Liver (tissue), 8 donors: ENCODE measurements at regions not wholly inside any gene's neighbourhood (a gene's known extent, or its start where the extent isn't known, plus 50 kb on each side); places are given as distances from the start of the nearest gene placed in this dataset.

ENCODE experiments used
- DNase-seq: peaks from one replicate; pipeline ENCODE4 v3.0.0-alpha.2; 2017; ENCODE audit warnings: low spot score
- H3K27ac ChIP-seq, 2 donors: one replicate each; pipeline ENCODE4 v1.7.0; 2013; ENCODE audit warnings: inconsistent platforms in 2 of 2, low read length in 2 of 2, control low read depth in 1 of 2, low read depth in 1 of 2, mild to moderate bottlenecking in 1 of 2
- H3K27me3 ChIP-seq, 4 donors: one replicate each; pipeline versions ENCODE4 v1.6.1 to v1.7.0; 2013; ENCODE audit warnings: low read length in 3 of 4, inconsistent platforms in 1 of 4, mild to moderate bottlenecking in 1 of 4, moderate library complexity in 1 of 4; ENCODE audit not compliant: control insufficient read depth in 4 of 4, insufficient read depth in 4 of 4
- H3K36me3 ChIP-seq, 4 donors: one replicate each; pipeline versions ENCODE4 v1.6.1 to v1.7.0; 2013; ENCODE audit warnings: low read length in 3 of 4, mild to moderate bottlenecking in 3 of 4, low read depth in 1 of 4, moderate library complexity in 1 of 4; ENCODE audit not compliant: control insufficient read depth in 4 of 4, insufficient read depth in 3 of 4
- H3K4me1 ChIP-seq, 4 donors: one replicate each; pipeline versions ENCODE4 v1.6.1 to v1.7.0; 2013; ENCODE audit warnings: low read length in 3 of 4, mild to moderate bottlenecking in 3 of 4, moderate library complexity in 1 of 4; ENCODE audit not compliant: control insufficient read depth in 4 of 4, insufficient read depth in 4 of 4
- H3K4me3 ChIP-seq, 3 donors: one replicate each; pipeline versions ENCODE4 v1.6.1 to v1.7.0; 2013; ENCODE audit warnings: low read length in 3 of 3, control low read depth in 1 of 3, low read depth in 1 of 3, mild to moderate bottlenecking in 1 of 3
- H3K9ac ChIP-seq, 2 donors: one replicate each; pipeline ENCODE4 v1.7.0; 2013; ENCODE audit warnings: low read length in 2 of 2, mild to moderate bottlenecking in 2 of 2, moderate library complexity in 2 of 2, control low read depth in 1 of 2, low read depth in 1 of 2
- H3K9me3 ChIP-seq, 4 donors: one replicate each; pipeline versions ENCODE4 v1.6.1 to v1.7.0; 2013; ENCODE audit warnings: low read length in 3 of 4; ENCODE audit not compliant: control insufficient read depth in 4 of 4
- EGR1 ChIP-seq, 2 donors: IDR thresholded peaks; 2 replicates each; pipeline ENCODE4 v1.6.1; 2016 to 2018; ENCODE audit warnings: antibody characterized with exemption in 2 of 2, low read depth in 2 of 2
- FOXA1 ChIP-seq: IDR thresholded peaks from 2 replicates; pipeline ENCODE4 v1.6.1; 2016; ENCODE audit warnings: antibody characterized with exemption
- FOXA2 ChIP-seq: IDR thresholded peaks from 2 replicates; pipeline ENCODE4 v1.6.1; 2016; ENCODE audit warnings: antibody characterized with exemption
- GABPA ChIP-seq, 2 donors: IDR thresholded peaks in 1 of 2; conservative IDR thresholded peaks in 1 of 2; 2 replicates each; pipeline ENCODE4 v1.6.1; 2016; ENCODE audit warnings: antibody characterized with exemption in 2 of 2, mild to moderate bottlenecking in 1 of 2, moderate library complexity in 1 of 2
- HNF4A ChIP-seq, 2 donors: conservative IDR thresholded peaks; 2 replicates each; pipeline ENCODE4 v1.6.1; 2016; ENCODE audit warnings: antibody characterized with exemption in 2 of 2, mild to moderate bottlenecking in 2 of 2
- HNF4G ChIP-seq: IDR thresholded peaks from 2 replicates; pipeline ENCODE4 v1.6.1; 2016; ENCODE audit warnings: antibody characterized with exemption
- JUND ChIP-seq, 2 donors: IDR thresholded peaks; 2 replicates each; pipeline ENCODE4 v1.6.1; 2016; ENCODE audit warnings: antibody characterized with exemption in 2 of 2
- NR2F2 ChIP-seq: IDR thresholded peaks from 2 replicates; pipeline ENCODE4 v1.6.1; 2016; ENCODE audit warnings: antibody characterized with exemption
- RAD21 ChIP-seq, 2 donors: IDR thresholded peaks; 2 replicates each; pipeline ENCODE4 v1.6.1; 2016; ENCODE audit warnings: antibody characterized with exemption in 2 of 2, mild to moderate bottlenecking in 2 of 2
- RXRA ChIP-seq, 2 donors: IDR thresholded peaks; 2 replicates each; pipeline ENCODE4 v1.6.1; 2017 to 2018; ENCODE audit warnings: antibody characterized with exemption in 2 of 2, mild to moderate bottlenecking in 1 of 2
- SP1 ChIP-seq: IDR thresholded peaks from 2 replicates; pipeline ENCODE4 v1.6.1; 2018; ENCODE audit warnings: antibody characterized with exemption, mild to moderate bottlenecking
- TAF1 ChIP-seq: conservative IDR thresholded peaks from 2 replicates; pipeline ENCODE4 v1.6.1; 2016; ENCODE audit warnings: antibody characterized with exemption, mild to moderate bottlenecking
- YY1 ChIP-seq: IDR thresholded peaks from 2 replicates; pipeline ENCODE4 v1.6.1; 2016; ENCODE audit warnings: antibody characterized with exemption, mild to moderate bottlenecking
- WGBS: extraction: QIAGEN DNeasy Blood & Tissue Kit; methylation state at CpG from one replicate; pipeline ENCODE4 v1.1.7; 2013; 5-methylcytosine and 5-hydroxymethylcytosine counted together
- TF ChIP-seq, protein P1 (sequence below): IDR thresholded peaks from 2 replicates; pipeline ENCODE4 v1.6.1; 2016; ENCODE audit warnings: antibody characterized with exemption, mild to moderate bottlenecking
- TF ChIP-seq, protein P2 (sequence below): IDR thresholded peaks from 2 replicates; pipeline ENCODE4 v1.6.1; 2016; ENCODE audit warnings: antibody characterized with exemption
- TF ChIP-seq, protein P3 (sequence below): fragments of 150-350 bp; IDR thresholded peaks from 2 replicates; pipeline ENCODE4 v1.5.1; 2017; ENCODE audit warnings: improper control_type of control experiment, low read depth, low read length; ENCODE audit not compliant: missing input control
- TF ChIP-seq, protein P4 (sequence below): IDR thresholded peaks from 2 replicates; pipeline ENCODE4 v1.6.1; 2016; ENCODE audit warnings: antibody characterized with exemption
- TF ChIP-seq, protein P5 (sequence below): IDR thresholded peaks from 2 replicates; pipeline ENCODE4 v1.6.1; 2016; ENCODE audit warnings: antibody characterized with exemption
- donor health status: healthy.
- donor health status: healthy.
- donor health status: healthy.
- donor health status: healthy.
- donor health status: healthy.

DNA sequence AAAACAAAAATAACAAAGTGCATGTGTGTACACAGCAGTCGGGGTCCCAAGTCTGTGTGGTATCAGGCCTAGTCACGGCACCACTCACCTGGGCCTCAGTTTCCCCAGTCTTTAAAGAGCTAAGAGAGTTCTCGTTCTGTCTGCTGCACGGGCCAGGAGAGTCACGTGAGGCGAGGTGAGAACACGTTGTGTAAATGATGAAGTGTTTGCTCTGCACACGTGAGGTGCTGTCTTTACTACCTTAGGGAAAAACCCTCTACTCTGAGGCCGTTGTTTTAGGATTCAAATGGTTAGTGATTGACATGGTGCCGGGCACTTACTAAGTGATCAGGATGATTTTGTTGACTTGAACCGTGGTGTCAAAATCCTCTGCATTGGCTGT is 86.5 kb upstream of the PPARA start:
- DNase-seq, result no peak
- Histone ChIP-seq H3K9ac (no peak overlapping the region), H3K27me3 (no peaks in the 10 kb centered on the region), H3K9me3 (no peaks in the 10 kb centered on the region), H3K4me1 (peaks cover 4 to 49% (median 32%) of the 10 kb centered on the region in 4 donors), H3K4me3 (no peak overlapping the region), H3K27ac (peak overlapping the region in 1 of 2 donors; percentile 14), H3K36me3 (no peaks in the 10 kb centered on the region)
- WGBS, result 62% methylated on average over 11 of the region's 11 CpGs
- TF ChIP-seq NR2F2 (no peak), TAF1 (no peak), HNF4A (conservative IDR thresholded peaks at IDR 0.05) (no peak), FOXA1 (no peak), YY1 (no peak), GABPA (IDR thresholded peaks at IDR 0.05 in 1 of 2, conservative IDR thresholded peaks at IDR 0.05 in 1 of 2) (no peak), RAD21 (IDR thresholded peaks at IDR 0.05) (no peak), JUND (IDR thresholded peaks at IDR 0.05) (no peak), EGR1 (IDR thresholded peaks at IDR 0.05; ENCODE audit: low read depth in 2 of 2) (no peak), HNF4G (no peak), SP1 (no peak)
- TF ChIP-seq, protein P1, sequence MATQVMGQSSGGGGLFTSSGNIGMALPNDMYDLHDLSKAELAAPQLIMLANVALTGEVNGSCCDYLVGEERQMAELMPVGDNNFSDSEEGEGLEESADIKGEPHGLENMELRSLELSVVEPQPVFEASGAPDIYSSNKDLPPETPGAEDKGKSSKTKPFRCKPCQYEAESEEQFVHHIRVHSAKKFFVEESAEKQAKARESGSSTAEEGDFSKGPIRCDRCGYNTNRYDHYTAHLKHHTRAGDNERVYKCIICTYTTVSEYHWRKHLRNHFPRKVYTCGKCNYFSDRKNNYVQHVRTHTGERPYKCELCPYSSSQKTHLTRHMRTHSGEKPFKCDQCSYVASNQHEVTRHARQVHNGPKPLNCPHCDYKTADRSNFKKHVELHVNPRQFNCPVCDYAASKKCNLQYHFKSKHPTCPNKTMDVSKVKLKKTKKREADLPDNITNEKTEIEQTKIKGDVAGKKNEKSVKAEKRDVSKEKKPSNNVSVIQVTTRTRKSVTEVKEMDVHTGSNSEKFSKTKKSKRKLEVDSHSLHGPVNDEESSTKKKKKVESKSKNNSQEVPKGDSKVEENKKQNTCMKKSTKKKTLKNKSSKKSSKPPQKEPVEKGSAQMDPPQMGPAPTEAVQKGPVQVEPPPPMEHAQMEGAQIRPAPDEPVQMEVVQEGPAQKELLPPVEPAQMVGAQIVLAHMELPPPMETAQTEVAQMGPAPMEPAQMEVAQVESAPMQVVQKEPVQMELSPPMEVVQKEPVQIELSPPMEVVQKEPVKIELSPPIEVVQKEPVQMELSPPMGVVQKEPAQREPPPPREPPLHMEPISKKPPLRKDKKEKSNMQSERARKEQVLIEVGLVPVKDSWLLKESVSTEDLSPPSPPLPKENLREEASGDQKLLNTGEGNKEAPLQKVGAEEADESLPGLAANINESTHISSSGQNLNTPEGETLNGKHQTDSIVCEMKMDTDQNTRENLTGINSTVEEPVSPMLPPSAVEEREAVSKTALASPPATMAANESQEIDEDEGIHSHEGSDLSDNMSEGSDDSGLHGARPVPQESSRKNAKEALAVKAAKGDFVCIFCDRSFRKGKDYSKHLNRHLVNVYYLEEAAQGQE, result no peak

DNA sequence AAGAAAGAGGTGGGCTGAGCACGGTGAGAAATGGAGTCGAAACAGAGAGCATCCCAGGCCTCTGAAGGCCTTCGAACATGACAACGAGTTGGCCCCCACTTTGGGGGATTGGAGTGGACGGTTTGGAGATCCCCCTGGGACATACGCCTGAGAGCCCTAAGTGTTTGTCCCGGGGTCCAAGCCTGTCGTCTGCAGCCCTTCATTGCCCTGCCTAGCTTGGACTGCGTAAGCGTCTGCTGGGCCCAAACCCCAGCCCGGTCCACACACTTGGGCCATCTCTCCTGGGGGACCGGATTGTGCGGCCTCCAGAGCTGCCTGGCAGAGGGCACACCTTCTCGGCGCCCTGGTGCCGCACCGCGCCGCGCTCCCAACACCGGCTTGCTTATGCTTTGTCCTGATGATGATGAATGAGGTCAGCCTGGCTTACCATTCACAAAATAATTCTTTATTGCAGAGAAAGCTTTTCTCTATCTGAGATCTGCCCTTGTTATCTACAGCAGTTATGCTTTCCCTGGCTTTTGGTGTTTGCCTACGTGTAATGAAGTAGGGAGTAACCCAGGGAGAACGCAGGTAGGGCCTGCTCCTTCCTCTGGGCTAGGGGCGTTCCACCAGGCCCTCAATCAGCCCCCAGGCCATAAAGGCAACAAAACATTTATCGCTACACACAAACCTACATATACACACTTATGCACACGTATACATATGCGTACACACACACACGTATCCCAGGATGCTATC is 85.9 kb upstream of the PPARA start:
- H3K27ac ChIP-seq, result peak overlapping the region in 1 of 2 donors; percentile 14
- no peaks in the 10 kb centered on the region for H3K36me3 ChIP-seq
- H3K4me3 ChIP-seq, result no peak overlapping the region
- H3K27me3 ChIP-seq, result no peaks in the 10 kb centered on the region
- H3K9me3 ChIP-seq, result no peaks in the 10 kb centered on the region
- no peak overlapping the region for H3K9ac ChIP-seq
- DNase-seq, result no peak
- TF ChIP-seq YY1 (no peak), TAF1 (no peak), NR2F2 (no peak), SP1 (no peak), EGR1 (IDR thresholded peaks at IDR 0.05; ENCODE audit: low read depth in 2 of 2) (no peak), FOXA1 (no peak), RXRA (IDR thresholded peaks at IDR 0.05) (no peak), JUND (IDR thresholded peaks at IDR 0.05) (no peak), HNF4A (conservative IDR thresholded peaks at IDR 0.05) (no peak), GABPA (IDR thresholded peaks at IDR 0.05 in 1 of 2, conservative IDR thresholded peaks at IDR 0.05 in 1 of 2) (no peak), HNF4G (no peak), RAD21 (IDR thresholded peaks at IDR 0.05) (no peak), FOXA2 (no peak)
- TF ChIP-seq, protein P2, sequence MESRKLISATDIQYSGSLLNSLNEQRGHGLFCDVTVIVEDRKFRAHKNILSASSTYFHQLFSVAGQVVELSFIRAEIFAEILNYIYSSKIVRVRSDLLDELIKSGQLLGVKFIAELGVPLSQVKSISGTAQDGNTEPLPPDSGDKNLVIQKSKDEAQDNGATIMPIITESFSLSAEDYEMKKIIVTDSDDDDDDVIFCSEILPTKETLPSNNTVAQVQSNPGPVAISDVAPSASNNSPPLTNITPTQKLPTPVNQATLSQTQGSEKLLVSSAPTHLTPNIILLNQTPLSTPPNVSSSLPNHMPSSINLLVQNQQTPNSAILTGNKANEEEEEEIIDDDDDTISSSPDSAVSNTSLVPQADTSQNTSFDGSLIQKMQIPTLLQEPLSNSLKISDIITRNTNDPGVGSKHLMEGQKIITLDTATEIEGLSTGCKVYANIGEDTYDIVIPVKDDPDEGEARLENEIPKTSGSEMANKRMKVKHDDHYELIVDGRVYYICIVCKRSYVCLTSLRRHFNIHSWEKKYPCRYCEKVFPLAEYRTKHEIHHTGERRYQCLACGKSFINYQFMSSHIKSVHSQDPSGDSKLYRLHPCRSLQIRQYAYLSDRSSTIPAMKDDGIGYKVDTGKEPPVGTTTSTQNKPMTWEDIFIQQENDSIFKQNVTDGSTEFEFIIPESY, result no peak
- TF ChIP-seq, protein P3, sequence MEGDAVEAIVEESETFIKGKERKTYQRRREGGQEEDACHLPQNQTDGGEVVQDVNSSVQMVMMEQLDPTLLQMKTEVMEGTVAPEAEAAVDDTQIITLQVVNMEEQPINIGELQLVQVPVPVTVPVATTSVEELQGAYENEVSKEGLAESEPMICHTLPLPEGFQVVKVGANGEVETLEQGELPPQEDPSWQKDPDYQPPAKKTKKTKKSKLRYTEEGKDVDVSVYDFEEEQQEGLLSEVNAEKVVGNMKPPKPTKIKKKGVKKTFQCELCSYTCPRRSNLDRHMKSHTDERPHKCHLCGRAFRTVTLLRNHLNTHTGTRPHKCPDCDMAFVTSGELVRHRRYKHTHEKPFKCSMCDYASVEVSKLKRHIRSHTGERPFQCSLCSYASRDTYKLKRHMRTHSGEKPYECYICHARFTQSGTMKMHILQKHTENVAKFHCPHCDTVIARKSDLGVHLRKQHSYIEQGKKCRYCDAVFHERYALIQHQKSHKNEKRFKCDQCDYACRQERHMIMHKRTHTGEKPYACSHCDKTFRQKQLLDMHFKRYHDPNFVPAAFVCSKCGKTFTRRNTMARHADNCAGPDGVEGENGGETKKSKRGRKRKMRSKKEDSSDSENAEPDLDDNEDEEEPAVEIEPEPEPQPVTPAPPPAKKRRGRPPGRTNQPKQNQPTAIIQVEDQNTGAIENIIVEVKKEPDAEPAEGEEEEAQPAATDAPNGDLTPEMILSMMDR, result no peak
- TF ChIP-seq, protein P4, sequence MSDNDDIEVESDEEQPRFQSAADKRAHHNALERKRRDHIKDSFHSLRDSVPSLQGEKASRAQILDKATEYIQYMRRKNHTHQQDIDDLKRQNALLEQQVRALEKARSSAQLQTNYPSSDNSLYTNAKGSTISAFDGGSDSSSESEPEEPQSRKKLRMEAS, result no peak
- TF ChIP-seq, protein P1, result no peak
- TF ChIP-seq, protein P5, sequence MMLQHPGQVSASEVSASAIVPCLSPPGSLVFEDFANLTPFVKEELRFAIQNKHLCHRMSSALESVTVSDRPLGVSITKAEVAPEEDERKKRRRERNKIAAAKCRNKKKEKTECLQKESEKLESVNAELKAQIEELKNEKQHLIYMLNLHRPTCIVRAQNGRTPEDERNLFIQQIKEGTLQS, result no peak
- WGBS, result 91% methylated on average over 28 of the region's 28 CpGs
- H3K4me1 ChIP-seq, result peaks cover 2 to 50% (median 31%) of the 10 kb centered on the region in 4 donors
